ENCODE measurements at regions not wholly inside any gene's neighbourhood (a gene's known extent, or its start where the extent isn't known, plus 50 kb on each side); places are given as distances from the start of the nearest gene placed in this dataset.
"Not testable (repeated sequence)": the region's sequence is repeated elsewhere in the genome, so short reads cannot be mapped to it uniquely, and the experiment has no call there.

GRCh38 chr10:29753283-29753682 lies 118.5 kb upstream of the SVIL start:
- no peak for DNase-seq (ENCODE audit: low spot score)

- no peak for DNase-seq (ENCODE audit: low spot score)
Measured at GRCh38 chr10:29751684-29752083, 116.9 kb upstream of the SVIL start.

- DNase-seq (ENCODE audit: low spot score), result no peak
Measured at GRCh38 chr10:29751240-29751639, 116.5 kb upstream of the SVIL start.

GRCh38 chr10:29749150-29749549 lies 114.4 kb upstream of the SVIL start:
- DNase-seq (ENCODE audit: low spot score), result no peak

- DNase-seq (ENCODE audit: low spot score), result no peak
Measured at GRCh38 chr10:29748109-29748650, 113.4 kb upstream of the SVIL start.

GRCh38 chr10:29746080-29746797 lies 111.5 kb upstream of the SVIL start:
- no peak for DNase-seq (ENCODE audit: low spot score)

- DNase-seq (ENCODE audit: low spot score), result no peak
Measured at GRCh38 chr10:29740981-29741545, 106.3 kb upstream of the SVIL start.

GRCh38 chr10:29738341-29738740 lies 103.6 kb upstream of the SVIL start:
- DNase-seq (ENCODE audit: low spot score), result no peak

- no peak for DNase-seq (ENCODE audit: low spot score)
Measured at GRCh38 chr10:29737074-29737593, 102.4 kb upstream of the SVIL start.

- no peak for DNase-seq (ENCODE audit: low spot score)
Measured at GRCh38 chr10:29736366-29737073, 101.7 kb upstream of the SVIL start.

GRCh38 chr10:29735628-29736365 lies 101.0 kb upstream of the SVIL start:
- peak; percentile 47 for DNase-seq (ENCODE audit: low spot score)

- DNase-seq (ENCODE audit: low spot score), result peak; percentile 3
Measured at GRCh38 chr10:29734962-29735627, 100.3 kb upstream of the SVIL start.

GRCh38 chr10:29734640-29734961 lies 99.8 kb upstream of the SVIL start:
- no peak for DNase-seq (ENCODE audit: low spot score)

- DNase-seq (ENCODE audit: low spot score), result no peak
Measured at GRCh38 chr10:29733323-29733722, 98.6 kb upstream of the SVIL start.

GRCh38 chr10:29732918-29733317 lies 98.1 kb upstream of the SVIL start:
- DNase-seq (ENCODE audit: low spot score), result no peak

GRCh38 chr10:29731760-29732159 lies 97.0 kb upstream of the SVIL start:
- DNase-seq (ENCODE audit: low spot score), result peak; percentile 31

GRCh38 chr10:29730969-29731368 lies 96.2 kb upstream of the SVIL start:
- DNase-seq (ENCODE audit: low spot score), result no peak

GRCh38 chr10:29730458-29730857 lies 95.7 kb upstream of the SVIL start:
- DNase-seq (ENCODE audit: low spot score), result no peak

- no peak for DNase-seq (ENCODE audit: low spot score)
Measured at GRCh38 chr10:29728541-29729049, 93.8 kb upstream of the SVIL start.

GRCh38 chr10:29725927-29726326 lies 91.2 kb upstream of the SVIL start:
- DNase-seq (ENCODE audit: low spot score), result not testable (repeated sequence)

GRCh38 chr10:29725133-29725720 lies 90.5 kb upstream of the SVIL start:
- peak; percentile 4 for DNase-seq (ENCODE audit: low spot score)
